Mucosa of descending colon (tissue), 3 donors: ENCODE measurements at regions not wholly inside any gene's neighbourhood (a gene's known extent, or its start where the extent isn't known, plus 50 kb on each side); places are given as distances from the start of the nearest gene placed in this dataset.
A peak's percentile ranks its signal among the peaks of the same experiment; 100 is the strongest.
"Not testable (repeated sequence)": the region's sequence is repeated elsewhere in the genome, so short reads cannot be mapped to it uniquely, and the experiment has no call there.

Source experiments
- ATAC-seq: fragments of 200-7000 bp; cut with Tn5 transposase; one replicate; pipeline ENCODE4 v1.9.1; 2020; ENCODE audit warnings: mild to moderate bottlenecking, moderate library complexity
- DNase-seq, 3 donors: peaks; one replicate each; pipeline ENCODE4 v3.0.0-alpha.2; 2020
- H3K36me3 ChIP-seq: fragments of 200-600 bp; one replicate; pipeline ENCODE4 v1.8.0; 2021; ENCODE audit warnings: low read depth, mild to moderate bottlenecking
- H3K4me1 ChIP-seq: fragments of 200-600 bp; one replicate; pipeline ENCODE4 v1.8.0; 2021; ENCODE audit warnings: low read depth, mild to moderate bottlenecking
- H3K4me3 ChIP-seq: fragments of 200-600 bp; one replicate; pipeline ENCODE4 v1.8.0; 2021; ENCODE audit warnings: mild to moderate bottlenecking
- H3K9me3 ChIP-seq: fragments of 200-600 bp; one replicate; pipeline ENCODE4 v1.8.0; 2021; ENCODE audit warnings: mild to moderate bottlenecking
- intact Hi-C, 2 donors: fragments of 100-400 bp; cut with DNase I in 1 of 2; cut with micrococcal nuclease in 1 of 2; formaldehyde crosslinking; loops; one replicate each; pipeline versions ENCODE4 v1.11.0 to v1.11.1; 2022; cut with DNase I, micrococcal nuclease
- donor health status: DM: no; HTN: no; CAD: no; lungs with moderate emphysema.
- donor health status: DM: no; HTN: no; CAD: no.
- donor health status: DM: no; HTN: yes; CAD: no.

GRCh38 chr14:19659850-19660558 lies 53.7 kb downstream of the OR11H2 start:
- intact Hi-C loops, ATAC-seq, H3K36me3 ChIP-seq, DNase-seq, H3K9me3 ChIP-seq, H3K4me3 ChIP-seq, H3K4me1 ChIP-seq: not testable (repeated sequence)

- H3K4me3 ChIP-seq, H3K9me3 ChIP-seq, DNase-seq, H3K4me1 ChIP-seq, H3K36me3 ChIP-seq, intact Hi-C loops: not testable (repeated sequence)
- ATAC-seq, result peak; percentile 10
Measured at GRCh38 chr14:19658706-19659105, 55.0 kb downstream of the OR11H2 start.

GRCh38 chr14:19638565-19638964 lies 75.1 kb downstream of the OR11H2 start:
- DNase-seq, intact Hi-C loops: not testable (repeated sequence)
- ATAC-seq, result peak; percentile 44

GRCh38 chr14:19638042-19638322 lies 75.7 kb downstream of the OR11H2 start:
- H3K4me3 ChIP-seq, H3K9me3 ChIP-seq, intact Hi-C loops, H3K4me1 ChIP-seq, DNase-seq, H3K36me3 ChIP-seq: not testable (repeated sequence)
- peak; percentile 29 for ATAC-seq

More at GRCh38 chr14:19638565-19638964, 75.1 kb downstream of the OR11H2 start:
- not testable (repeated sequence) for H3K4me1 ChIP-seq, H3K9me3 ChIP-seq, H3K36me3 ChIP-seq, H3K4me3 ChIP-seq

- H3K9me3 ChIP-seq, intact Hi-C loops, DNase-seq, H3K4me1 ChIP-seq, H3K36me3 ChIP-seq, H3K4me3 ChIP-seq: not testable (repeated sequence)
- ATAC-seq, result peak; percentile 29
Measured at GRCh38 chr14:19637285-19638041, 76.2 kb downstream of the OR11H2 start.

- H3K4me1 ChIP-seq, H3K36me3 ChIP-seq, DNase-seq, ATAC-seq, intact Hi-C loops, H3K9me3 ChIP-seq, H3K4me3 ChIP-seq: not testable (repeated sequence)
Measured at GRCh38 chr14:19613546-19613945, 100.1 kb downstream of the OR11H2 start.
